H7 (cell line): ENCODE measurements at regions not wholly inside any gene's neighbourhood (a gene's known extent, or its start where the extent isn't known, plus 50 kb on each side); places are given as distances from the start of the nearest gene placed in this dataset.
"Not testable (repeated sequence)": the region's sequence is repeated elsewhere in the genome, so short reads cannot be mapped to it uniquely, and the experiment has no call there.

ENCODE experiments used
- DNase-seq: peaks from one replicate; pipeline ENCODE4 v3.0.0; 2012
- H3K27me3 ChIP-seq: 2 replicates; pipeline ENCODE4 v1.6.0; 2011; ENCODE audit warnings: mild to moderate bottlenecking, low read length; ENCODE audit not compliant: control insufficient read depth, insufficient read depth
- H3K36me3 ChIP-seq: replicated peaks from 2 replicates; pipeline ENCODE4 v1.5.1; 2011; ENCODE audit warnings: low read length; ENCODE audit not compliant: control insufficient read depth, insufficient read depth
- H3K4me3 ChIP-seq: 2 replicates; pipeline ENCODE4 v1.5.1; 2011; ENCODE audit warnings: low read depth, mild to moderate bottlenecking, control low read depth, low read length, moderate library complexity; ENCODE audit not compliant: insufficient read depth

GRCh38 chr17:33922971-33923370, 332.1 kb upstream of the CCL2 start:
- no peaks in the 10 kb centered on the region for H3K27me3 ChIP-seq
- no peak overlapping the region for H3K4me3 ChIP-seq
- H3K36me3 ChIP-seq = no peaks in the 10 kb centered on the region
- no peak for DNase-seq

DNA sequence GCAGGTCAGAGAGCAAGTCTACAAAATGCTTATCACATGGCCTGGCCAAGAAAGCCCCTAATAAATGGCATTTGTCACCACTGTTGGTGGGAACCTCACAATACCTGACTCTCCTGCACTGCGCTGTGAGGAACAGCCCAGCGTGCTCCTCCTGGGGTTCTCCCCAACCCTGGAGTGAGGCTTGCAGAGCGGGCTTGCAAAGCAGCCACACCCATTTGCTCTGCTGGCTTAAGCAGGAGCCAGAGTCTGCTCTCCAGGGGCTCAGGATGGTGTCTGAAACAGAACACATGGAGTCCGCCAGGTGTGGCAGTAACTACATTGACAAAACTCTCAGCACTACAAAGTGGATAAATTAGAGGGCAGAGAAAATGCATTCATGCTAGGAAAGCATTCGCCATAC, 331.0 kb upstream of the CCL2 start:
- Histone ChIP-seq H3K4me3 (no peak overlapping the region), H3K36me3 (no peaks in the 10 kb centered on the region), H3K27me3 (no peaks in the 10 kb centered on the region)
- DNase-seq = no peak

- DNase-seq = no peak
- no peaks in the 10 kb centered on the region for H3K36me3 ChIP-seq
- no peaks in the 10 kb centered on the region for H3K27me3 ChIP-seq
- no peak overlapping the region for H3K4me3 ChIP-seq
Measured at GRCh38 chr17:33925649-33926048, 329.4 kb upstream of the CCL2 start.

DNA sequence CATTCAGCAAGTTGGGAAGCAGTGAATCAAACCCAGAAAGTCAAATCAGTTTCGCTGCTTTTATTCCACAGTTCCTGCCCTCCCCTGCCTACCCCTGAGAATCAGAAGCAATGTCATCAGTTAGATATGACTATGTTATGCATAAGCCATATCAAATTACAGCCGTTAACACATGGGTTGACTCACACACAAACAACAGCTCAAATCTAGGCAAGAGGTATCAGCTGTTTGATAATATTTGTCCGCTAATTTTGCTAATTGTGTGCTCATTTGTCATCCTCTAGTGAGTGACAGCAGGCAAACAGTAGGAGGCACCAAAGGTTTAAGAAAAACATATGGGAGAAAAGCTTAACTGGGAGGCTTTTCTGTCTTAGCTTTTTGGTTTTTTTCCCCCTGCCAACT, 327.4 kb upstream of the CCL2 start:
- H3K36me3 ChIP-seq = no peaks in the 10 kb centered on the region
- no peaks in the 10 kb centered on the region for H3K27me3 ChIP-seq
- no peak overlapping the region for H3K4me3 ChIP-seq
- DNase-seq = no peak

GRCh38 chr17:33929181-33929724, 325.8 kb upstream of the CCL2 start:
- no peaks in the 10 kb centered on the region for H3K36me3 ChIP-seq
- no peaks in the 10 kb centered on the region for H3K27me3 ChIP-seq
- peak; percentile 65 for DNase-seq
- H3K4me3 ChIP-seq = no peak overlapping the region

DNA sequence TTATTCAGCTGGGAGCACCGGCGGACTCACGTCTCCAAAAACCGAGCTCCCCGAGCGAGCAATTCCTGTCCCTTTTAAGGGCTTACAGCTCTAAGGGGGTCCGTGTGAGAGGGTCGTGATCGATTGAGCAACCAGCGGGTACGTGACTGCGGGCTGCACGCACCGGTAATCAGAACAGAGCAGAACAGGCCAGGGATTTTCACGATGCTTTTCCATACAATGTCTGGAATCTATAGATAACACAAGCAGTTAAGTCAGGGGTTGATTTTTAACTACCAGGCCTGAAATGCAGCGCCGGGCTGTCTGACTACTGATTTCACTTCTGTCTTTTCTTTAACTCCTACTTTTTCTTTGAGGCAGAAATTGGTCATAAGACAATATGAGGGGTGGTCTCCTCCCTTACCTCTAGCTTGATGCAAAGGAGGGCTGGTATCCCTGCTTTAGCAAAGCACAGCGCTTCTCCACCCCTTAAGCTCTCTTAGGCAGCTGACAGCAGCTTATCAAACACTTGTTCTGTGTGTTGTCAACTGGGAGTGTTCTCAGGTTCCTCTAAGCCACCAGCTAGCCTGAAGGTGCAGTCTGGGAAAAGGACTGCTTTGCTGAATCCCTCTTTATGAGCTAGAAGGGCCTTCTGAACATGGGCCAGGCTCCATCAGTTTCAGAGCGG, 323.8 kb upstream of the CCL2 start:
- H3K36me3 ChIP-seq, H3K4me3 ChIP-seq, H3K27me3 ChIP-seq, DNase-seq: not testable (repeated sequence)

GRCh38 chr17:33932996-33933395, 322.1 kb upstream of the CCL2 start:
- no peaks in the 10 kb centered on the region for H3K27me3 ChIP-seq

GRCh38 chr17:33933576-33933975, 321.5 kb upstream of the CCL2 start:
- no peaks in the 10 kb centered on the region; the same call in 1 of the 2 replicates for H3K27me3 ChIP-seq
- H3K4me3 ChIP-seq = no peak overlapping the region
- H3K36me3 ChIP-seq = no peaks in the 10 kb centered on the region
- DNase-seq = no peak

More at GRCh38 chr17:33932996-33933395, 322.1 kb upstream of the CCL2 start:
- Histone ChIP-seq H3K36me3 (no peaks in the 10 kb centered on the region), H3K4me3 (no peak overlapping the region)
- no peak for DNase-seq

DNA sequence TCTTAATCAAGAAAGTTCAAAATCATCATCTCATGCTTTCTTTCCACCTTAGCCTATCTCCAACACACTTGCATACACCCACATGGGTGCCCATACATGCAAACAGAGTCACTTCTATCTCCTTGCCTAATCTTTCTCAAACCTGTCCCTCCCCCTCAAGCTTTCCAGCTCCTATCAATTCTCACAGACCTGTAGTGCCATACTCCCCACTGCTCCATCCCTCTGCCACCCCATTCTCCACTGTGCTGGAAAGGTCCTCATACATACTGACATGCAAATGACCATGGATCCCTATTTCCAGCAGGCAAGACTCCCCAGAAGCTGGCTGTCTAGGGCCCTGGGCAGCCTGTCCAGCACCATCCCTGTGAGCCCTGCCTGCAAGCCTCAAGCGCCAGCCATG, 320.4 kb upstream of the CCL2 start:
- no peak overlapping the region for H3K4me3 ChIP-seq
- DNase-seq = no peak
- no peaks in the 10 kb centered on the region; the same call in 1 of the 2 replicates for H3K27me3 ChIP-seq
- no peaks in the 10 kb centered on the region for H3K36me3 ChIP-seq

GRCh38 chr17:33935822-33936221, 319.3 kb upstream of the CCL2 start:
- DNase-seq = no peak
- Histone ChIP-seq H3K36me3 (no peaks in the 10 kb centered on the region), H3K4me3 (no peak overlapping the region), H3K27me3 (no peaks in the 10 kb centered on the region; the same call in 1 of the 2 replicates)

GRCh38 chr17:33936764-33937163, 318.3 kb upstream of the CCL2 start:
- no peaks in the 10 kb centered on the region; the same call in 1 of the 2 replicates for H3K27me3 ChIP-seq
- no peak overlapping the region for H3K4me3 ChIP-seq
- DNase-seq = no peak
- no peaks in the 10 kb centered on the region for H3K36me3 ChIP-seq

DNA sequence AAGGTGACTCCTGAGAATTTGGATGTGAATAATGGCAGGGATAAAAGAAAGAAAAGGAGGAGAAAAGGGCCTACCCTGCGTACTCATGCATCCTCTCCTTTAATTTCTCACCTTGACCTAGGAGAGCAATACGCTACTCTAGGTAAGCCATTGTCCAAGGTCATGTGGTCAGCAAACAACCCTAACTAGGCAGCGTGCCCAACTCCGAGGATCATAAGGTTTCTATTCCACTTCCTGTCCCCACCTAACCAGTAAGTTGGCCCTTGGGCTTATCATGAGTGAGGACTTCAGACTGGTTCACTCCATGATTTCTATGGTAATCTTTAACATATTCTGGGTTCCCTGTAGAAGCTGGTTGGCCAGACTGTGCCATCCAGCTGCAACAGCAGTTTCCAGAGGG, 315.1 kb upstream of the CCL2 start:
- no peaks in the 10 kb centered on the region for H3K36me3 ChIP-seq
- no peak overlapping the region for H3K4me3 ChIP-seq
- H3K27me3 ChIP-seq = no peaks in the 10 kb centered on the region; the same call in 1 of the 2 replicates
- DNase-seq = no peak

- DNase-seq = no peak
- no peaks in the 10 kb centered on the region; the same call in 1 of the 2 replicates for H3K27me3 ChIP-seq
- no peak overlapping the region for H3K4me3 ChIP-seq
- H3K36me3 ChIP-seq = no peaks in the 10 kb centered on the region
Measured at GRCh38 chr17:33940769-33941370, 314.2 kb upstream of the CCL2 start.

DNA sequence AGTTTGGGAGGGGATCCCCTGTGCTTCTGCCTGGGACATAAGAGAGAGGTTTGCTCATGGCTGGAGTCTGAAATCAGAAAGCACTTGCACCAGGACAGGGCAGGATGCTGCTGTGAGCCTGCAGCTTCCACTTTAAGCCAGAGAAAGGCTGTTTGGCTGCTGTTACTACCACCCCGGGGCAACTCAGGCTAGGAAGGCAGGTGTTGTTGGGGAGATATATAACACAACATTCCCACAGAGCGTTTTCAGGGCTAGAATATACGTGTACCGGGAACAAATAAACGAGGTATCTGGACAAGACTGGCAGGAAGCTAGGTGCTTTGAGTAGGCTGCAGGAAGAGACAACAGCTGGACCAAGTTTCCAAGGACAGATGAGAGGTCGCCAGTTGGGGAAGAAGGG, 313.3 kb upstream of the CCL2 start:
- H3K4me3 ChIP-seq = no peak overlapping the region
- no peak for DNase-seq
- no peaks in the 10 kb centered on the region for H3K36me3 ChIP-seq
- H3K27me3 ChIP-seq = no peaks in the 10 kb centered on the region; the same call in 1 of the 2 replicates

- no peak for DNase-seq
- Histone ChIP-seq H3K36me3 (no peaks in the 10 kb centered on the region), H3K4me3 (no peak overlapping the region), H3K27me3 (no peaks in the 10 kb centered on the region; the same call in 1 of the 2 replicates)
Measured at GRCh38 chr17:33942414-33942813, 312.7 kb upstream of the CCL2 start.
